MCF 10A (cell line): ENCODE measurements at regions not wholly inside any gene's neighbourhood (a gene's known extent, or its start where the extent isn't known, plus 50 kb on each side); places are given as distances from the start of the nearest gene placed in this dataset.

Source experiments
- BruUV-seq: library from RNA; stranded (reverse); fragments of 400-500 nt; replicated peaks from 2 replicates; lab custom pipeline; 2021; lab: Mats Ljungman, UMichigan
- CTCF ChIA-PET: fragments of 300-600 bp; sonication (Branson Sonifier 250); formaldehyde crosslinking; extraction: SDS; loops from one replicate; lab custom pipeline; 2021; ENCODE audit warnings: antibody characterized with exemption, inconsistent platforms; lab: Yijun Ruan, JAX
- POLR2A ChIA-PET: fragments of 300-600, 350-650 bp; sonication (Branson Sonifier 250); formaldehyde crosslinking; extraction: SDS; loops from one replicate; lab custom pipeline; 2020; ENCODE audit warnings: antibody characterized with exemption, inconsistent platforms; lab: Yijun Ruan, JAX
- DNase-seq: peaks from one replicate; pipeline ENCODE4 v3.0.0-alpha.2; 2018; ENCODE audit not compliant: unreplicated experiment
- H3K27ac Mint-ChIP-seq: one replicate; pipeline ENCODE4 v1.8.0; 2022; ENCODE audit warnings: mild to moderate bottlenecking, low read depth, mixed read lengths; ENCODE audit not compliant: unreplicated experiment
- H3K27me3 Mint-ChIP-seq: one replicate; pipeline ENCODE4 v1.8.0; 2022; ENCODE audit warnings: mixed read lengths; ENCODE audit not compliant: insufficient read depth, unreplicated experiment
- H3K36me3 Mint-ChIP-seq: one replicate; pipeline ENCODE4 v1.8.0; 2022; ENCODE audit warnings: mild to moderate bottlenecking, moderate library complexity, mixed read lengths; ENCODE audit not compliant: insufficient read depth, unreplicated experiment
- H3K4me1 Mint-ChIP-seq: one replicate; pipeline ENCODE4 v1.8.0; 2022; ENCODE audit warnings: mixed read lengths; ENCODE audit not compliant: insufficient read depth, unreplicated experiment
- H3K4me3 Mint-ChIP-seq: one replicate; pipeline ENCODE4 v1.8.0; 2022; ENCODE audit warnings: mild to moderate bottlenecking, moderate library complexity, mixed read lengths; ENCODE audit not compliant: unreplicated experiment
- H3K9me3 Mint-ChIP-seq: one replicate; pipeline ENCODE4 v1.8.0; 2022; ENCODE audit warnings: mixed read lengths; ENCODE audit not compliant: unreplicated experiment
- CTCF ChIP-seq: fragments of 200-600 bp; IDR thresholded peaks from one replicate; pipeline ENCODE4 v1.8.0; 2022; ENCODE audit warnings: antibody characterized with exemption, mild to moderate bottlenecking; ENCODE audit not compliant: unreplicated experiment
- intact Hi-C: fragments of 100-400 bp; cut with micrococcal nuclease; formaldehyde crosslinking; loops from 2 replicates; pipeline ENCODE4 v1.14.1; 2022

GRCh38 chr11:115776916-115777315, 272.7 kb upstream of the CADM1 start:
- CTCF ChIA-PET: no interaction called here
- no peaks in the 10 kb centered on the region for H3K4me1 Mint-ChIP-seq
- H3K36me3 Mint-ChIP-seq: no peaks in the 10 kb centered on the region
- no peak overlapping the region for H3K27ac Mint-ChIP-seq
- POLR2A ChIA-PET: no interaction called here
- intact Hi-C loops: no loop called here
- no peak for DNase-seq
- peaks cover 5% of the 10 kb centered on the region for H3K9me3 Mint-ChIP-seq
- TF ChIP-seq CTCF: no peak
- H3K4me3 Mint-ChIP-seq: no peak overlapping the region
- BruUV-seq: no TSS peak
- H3K27me3 Mint-ChIP-seq: no peaks in the 10 kb centered on the region

- Mint-ChIP-seq H3K27me3 (no peaks in the 10 kb centered on the region), H3K36me3 (no peaks in the 10 kb centered on the region), H3K9me3 (peaks cover 8% of the 10 kb centered on the region), H3K4me1 (no peaks in the 10 kb centered on the region), H3K4me3 (no peak overlapping the region), H3K27ac (no peak overlapping the region)
- POLR2A ChIA-PET: no interaction called here
- no TSS peak for BruUV-seq
- CTCF ChIA-PET: no interaction called here
- DNase-seq: no peak
- intact Hi-C loops: no loop called here
- TF ChIP-seq CTCF: no peak
Observed at GRCh38 chr11:115775846-115776245, 271.6 kb upstream of the CADM1 start.

GRCh38 chr11:115774756-115775155, 270.5 kb upstream of the CADM1 start:
- BruUV-seq: no TSS peak
- Mint-ChIP-seq H3K9me3 (peaks cover 12% of the 10 kb centered on the region), H3K4me3 (no peak overlapping the region), H3K4me1 (no peaks in the 10 kb centered on the region), H3K27ac (no peak overlapping the region), H3K27me3 (no peaks in the 10 kb centered on the region), H3K36me3 (no peaks in the 10 kb centered on the region)
- no peak for TF ChIP-seq CTCF
- no peak for DNase-seq
- ChIA-PET POLR2A (no interaction called here), CTCF (no interaction called here)
- intact Hi-C loops: no loop called here

- H3K27ac Mint-ChIP-seq: no peak overlapping the region
- ChIA-PET POLR2A (no interaction called here), CTCF (no interaction called here)
- H3K27me3 Mint-ChIP-seq: no peaks in the 10 kb centered on the region
- peaks cover 5% of the 10 kb centered on the region for H3K4me1 Mint-ChIP-seq
- H3K4me3 Mint-ChIP-seq: no peak overlapping the region
- no peak for DNase-seq
- intact Hi-C loops: no loop called here
- TF ChIP-seq CTCF: no peak
- peaks cover 6% of the 10 kb centered on the region for H3K36me3 Mint-ChIP-seq
- BruUV-seq: no TSS peak
- peaks cover 19% of the 10 kb centered on the region for H3K9me3 Mint-ChIP-seq
Observed at GRCh38 chr11:115769891-115770290, 265.7 kb upstream of the CADM1 start.
